Right ventricle myocardium superior (tissue), 1 donor: ENCODE measurements at regions not wholly inside any gene's neighbourhood (a gene's known extent, or its start where the extent isn't known, plus 50 kb on each side); places are given as distances from the start of the nearest gene placed in this dataset.

Source experiments
- ATAC-seq: fragments of 200-7000 bp; cut with Tn5 transposase; one replicate; pipeline ENCODE4 v1.9.1; 2020; ENCODE audit warnings: mild to moderate bottlenecking; ENCODE audit not compliant: poor library complexity
- DNase-seq: peaks from one replicate; pipeline ENCODE4 v3.0.0-alpha.2; 2020
- intact Hi-C: fragments of 100-400 bp; cut with DNase I; formaldehyde crosslinking; loops from one replicate; pipeline ENCODE4 v1.11.2; 2022
- donor health status: DM: no; HTN: yes; CAD: no; lungs with severe emphysema.

DNA sequence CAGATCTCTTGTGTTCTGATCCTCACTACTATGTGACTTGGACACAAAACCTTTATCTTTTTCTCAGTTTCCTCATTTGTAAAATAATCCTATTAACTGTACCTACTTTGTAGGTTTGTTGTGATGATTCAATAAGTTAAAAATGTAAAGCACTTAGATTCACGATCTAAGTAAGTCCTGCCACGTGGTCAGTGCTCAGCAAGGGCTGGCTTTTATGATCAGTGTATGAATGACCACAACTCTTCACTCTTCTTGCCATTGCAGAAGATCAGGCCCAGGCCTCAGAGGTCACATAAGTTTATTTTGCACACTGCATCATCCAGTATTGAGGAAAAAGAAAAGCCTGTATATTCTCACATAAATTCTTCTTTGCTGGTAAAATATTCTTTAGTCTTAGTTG is 1192.5 kb upstream of the ACVR2A start:
- DNase-seq (no peak), ATAC-seq (no peak)
- intact Hi-C loops = no loop called here

- ATAC-seq (no peak), DNase-seq (no peak)
- intact Hi-C loops = no loop called here
Measured at GRCh38 chr2:146651361-146651760, 1193.5 kb upstream of the ACVR2A start.

GRCh38 chr2:146642066-146642465 is 1202.8 kb upstream of the ACVR2A start:
- ATAC-seq = no peak
- no peak for DNase-seq
- intact Hi-C loops = no loop called here

- DNase-seq = no peak
- intact Hi-C loops = no loop called here
- ATAC-seq = no peak
Measured at GRCh38 chr2:146634230-146635097, 1210.4 kb upstream of the ACVR2A start.

DNA sequence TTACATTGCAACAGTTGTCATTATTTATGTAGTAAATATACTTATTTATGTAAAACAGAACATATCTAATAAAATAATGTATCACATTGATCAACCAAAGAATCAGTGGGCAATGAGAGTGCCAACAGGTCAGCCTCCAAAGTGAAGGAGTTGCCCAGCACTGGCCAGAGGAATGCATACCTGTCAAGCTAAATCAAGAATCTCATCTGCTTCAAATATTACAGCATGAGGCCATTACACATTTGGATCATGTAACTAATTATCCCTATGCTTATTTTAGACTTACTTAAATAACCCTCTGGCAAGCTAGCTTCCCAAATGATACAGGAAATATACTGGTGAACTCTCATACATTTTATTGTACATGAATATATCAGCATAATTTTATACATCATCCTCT is 1211.7 kb upstream of the ACVR2A start:
- DNase-seq = no peak
- intact Hi-C loops = no loop called here
- ATAC-seq = no peak

DNA sequence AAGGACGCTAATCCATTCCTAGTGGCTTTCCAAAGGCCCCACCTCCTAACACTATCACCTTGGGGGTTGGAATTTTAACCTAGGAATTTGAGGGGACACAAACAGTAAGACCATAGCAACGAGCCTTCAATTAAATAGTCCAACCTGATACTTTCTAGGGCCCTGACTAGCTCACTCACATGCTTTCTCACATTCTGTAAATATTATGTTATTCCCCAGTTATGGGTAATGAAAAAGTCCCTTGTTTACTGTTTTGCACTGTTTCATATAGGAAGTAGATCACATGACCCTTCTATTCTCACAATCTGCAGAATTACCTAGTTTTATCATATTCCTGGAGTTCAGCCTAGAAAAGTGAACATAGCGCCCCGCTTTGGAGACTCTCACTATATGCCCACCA is 1212.1 kb upstream of the ACVR2A start:
- intact Hi-C loops = no loop called here
- no peak for DNase-seq
- ATAC-seq = no peak

GRCh38 chr2:146624430-146625160 is 1220.2 kb upstream of the ACVR2A start:
- no peak for ATAC-seq
- no peak for DNase-seq
- intact Hi-C loops = no loop called here

DNA sequence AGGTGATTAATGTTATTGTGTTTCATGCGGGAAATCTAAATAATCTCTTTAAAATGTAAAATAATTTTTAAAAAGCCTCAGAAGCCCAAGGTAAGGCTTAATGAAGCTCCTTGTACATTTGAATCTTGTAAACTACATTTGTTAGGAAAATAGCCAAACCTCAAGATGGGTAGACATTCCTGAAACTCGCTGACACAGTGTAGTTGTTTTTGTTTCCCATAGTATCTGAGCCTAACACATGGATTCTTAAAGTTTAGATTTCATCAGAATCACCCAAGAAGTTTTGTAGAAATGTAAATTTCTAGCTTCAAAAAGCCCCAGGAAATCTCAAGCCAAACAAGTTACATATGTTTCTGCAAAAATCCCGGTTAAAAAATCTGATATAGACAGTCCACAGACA is 1221.1 kb upstream of the ACVR2A start:
- intact Hi-C loops = no loop called here
- no peak for DNase-seq
- no peak for ATAC-seq

GRCh38 chr2:146621656-146622055 is 1223.2 kb upstream of the ACVR2A start:
- intact Hi-C loops = no loop called here
- ATAC-seq = no peak
- no peak for DNase-seq

- no peak for DNase-seq
- intact Hi-C loops = no loop called here
- ATAC-seq = no peak
Measured at GRCh38 chr2:146615778-146616177, 1229.1 kb upstream of the ACVR2A start.

DNA sequence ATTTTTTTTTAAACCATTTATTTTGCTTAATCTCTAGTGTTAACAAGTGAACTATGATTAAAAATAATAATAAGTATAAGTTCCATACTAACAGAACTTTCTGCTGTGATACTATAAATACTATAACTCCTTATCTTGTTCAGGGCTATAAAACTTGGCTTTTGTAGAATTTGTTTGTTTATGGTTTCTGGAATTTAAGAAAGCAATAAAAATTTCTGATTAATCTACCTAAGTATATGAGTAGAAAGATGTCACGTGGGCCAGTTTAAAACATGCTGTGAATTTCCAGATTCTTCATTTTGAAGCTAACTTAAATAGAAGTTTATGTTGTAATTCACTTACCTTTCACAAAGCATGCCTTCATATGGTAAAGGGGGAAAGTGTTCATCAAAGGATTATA is 1236.3 kb upstream of the ACVR2A start:
- DNase-seq = no peak
- intact Hi-C loops = no loop called here
- ATAC-seq = no peak

GRCh38 chr2:146604521-146604920 is 1240.3 kb upstream of the ACVR2A start:
- intact Hi-C loops = no loop called here
- ATAC-seq = no peak
- DNase-seq = no peak

GRCh38 chr2:146602856-146603255 is 1242.0 kb upstream of the ACVR2A start:
- intact Hi-C loops = no loop called here
- ATAC-seq (no peak), DNase-seq (no peak)

GRCh38 chr2:146602383-146602782 is 1242.4 kb upstream of the ACVR2A start:
- intact Hi-C loops = no loop called here
- ATAC-seq (no peak), DNase-seq (no peak)

- no peak for ATAC-seq
- intact Hi-C loops = no loop called here
Measured at GRCh38 chr2:146598791-146599190, 1246.0 kb upstream of the ACVR2A start.

DNA sequence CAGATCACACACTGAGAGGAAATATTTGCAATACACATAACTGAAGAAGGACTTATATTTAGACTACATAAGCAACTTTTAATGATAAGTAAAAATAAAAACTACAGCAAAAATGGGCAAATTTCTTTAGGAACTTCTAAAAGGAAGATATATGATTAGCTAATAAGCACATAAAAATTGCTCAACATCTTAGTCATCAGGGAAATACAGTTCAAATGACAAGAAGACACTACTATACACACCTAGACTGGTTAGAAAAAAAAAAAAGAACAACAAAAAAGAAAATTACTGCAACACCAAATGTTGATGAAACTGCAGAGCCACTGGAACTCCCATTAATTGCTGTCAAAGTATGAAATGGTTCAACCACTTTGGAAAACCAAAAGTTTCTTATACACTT is 1247.5 kb upstream of the ACVR2A start:
- DNase-seq = no peak
- no peak for ATAC-seq
- intact Hi-C loops = no loop called here

More at GRCh38 chr2:146598791-146599190, 1246.0 kb upstream of the ACVR2A start:
- no peak for DNase-seq

- no peak for DNase-seq
- no peak for ATAC-seq
- intact Hi-C loops = no loop called here
Measured at GRCh38 chr2:146591908-146592307, 1252.9 kb upstream of the ACVR2A start.

DNA sequence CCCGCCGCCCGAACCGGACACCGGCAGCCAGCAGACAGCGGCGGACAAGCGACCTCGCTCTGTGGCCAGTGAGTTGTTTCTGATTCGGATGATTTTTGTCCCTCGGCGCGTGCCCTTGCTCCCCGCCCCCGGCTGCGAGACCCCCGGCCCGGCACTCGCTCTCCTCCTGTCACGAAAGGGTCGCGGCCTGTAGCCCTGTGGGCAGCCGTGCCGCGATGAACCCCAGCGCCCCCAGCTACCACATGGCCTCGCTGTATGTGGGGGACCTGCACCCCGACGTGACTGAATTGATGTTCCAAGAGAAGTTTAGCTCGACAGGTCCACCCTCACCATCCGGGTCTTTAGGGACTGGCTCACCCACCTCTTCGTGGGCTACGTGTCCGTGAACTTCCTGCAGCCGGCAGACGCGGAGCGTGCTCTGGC is 1257.5 kb upstream of the ACVR2A start:
- intact Hi-C loops = no loop called here
- ATAC-seq (no peak), DNase-seq (peak; percentile 35)

GRCh38 chr2:146584316-146584715 is 1260.5 kb upstream of the ACVR2A start:
- ATAC-seq = no peak
- intact Hi-C loops = no loop called here
- DNase-seq = no peak
